Lower leg skin (tissue), 3 donors: ENCODE measurements at regions not wholly inside any gene's neighbourhood (a gene's known extent, or its start where the extent isn't known, plus 50 kb on each side); places are given as distances from the start of the nearest gene placed in this dataset.

Experiments
- POLR2A ChIP-seq, 2 donors: fragments of 450-650 bp; IDR thresholded peaks; one replicate each; pipeline ENCODE4 v1.6.1; 2016 to 2017; ENCODE audit warnings: antibody characterized with exemption in 2 of 2, mild to moderate bottlenecking in 1 of 2, moderate library complexity in 1 of 2
- TF ChIP-seq, protein P1 (sequence below), 3 donors: fragments of 450-650 bp; IDR thresholded peaks; one replicate each; pipeline ENCODE4 v1.5.1; 2016; ENCODE audit warnings: antibody characterized with exemption in 3 of 3, mild to moderate bottlenecking in 3 of 3, moderate library complexity in 2 of 3

DNA sequence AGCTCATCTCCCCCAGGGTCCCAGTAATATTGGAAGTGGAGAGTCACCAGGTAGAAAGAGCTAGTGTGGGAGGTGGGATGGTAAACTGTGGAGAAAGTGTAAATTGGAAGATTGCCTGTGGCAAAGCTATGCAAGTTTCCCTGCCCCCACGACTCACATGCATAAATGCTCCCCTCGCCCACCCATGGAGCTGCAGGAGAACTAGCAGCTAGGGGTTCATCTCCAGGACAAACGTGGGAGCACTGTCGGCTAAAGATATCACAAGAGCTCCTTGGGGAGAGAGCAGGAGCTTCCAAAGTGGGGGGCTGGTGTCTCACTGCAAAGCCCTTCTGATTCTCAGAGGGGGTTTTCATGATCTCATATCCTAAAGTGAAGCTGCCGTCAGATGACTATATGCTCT lies 91.4 kb upstream of the PLCL2 start:
- TF ChIP-seq, protein P1, sequence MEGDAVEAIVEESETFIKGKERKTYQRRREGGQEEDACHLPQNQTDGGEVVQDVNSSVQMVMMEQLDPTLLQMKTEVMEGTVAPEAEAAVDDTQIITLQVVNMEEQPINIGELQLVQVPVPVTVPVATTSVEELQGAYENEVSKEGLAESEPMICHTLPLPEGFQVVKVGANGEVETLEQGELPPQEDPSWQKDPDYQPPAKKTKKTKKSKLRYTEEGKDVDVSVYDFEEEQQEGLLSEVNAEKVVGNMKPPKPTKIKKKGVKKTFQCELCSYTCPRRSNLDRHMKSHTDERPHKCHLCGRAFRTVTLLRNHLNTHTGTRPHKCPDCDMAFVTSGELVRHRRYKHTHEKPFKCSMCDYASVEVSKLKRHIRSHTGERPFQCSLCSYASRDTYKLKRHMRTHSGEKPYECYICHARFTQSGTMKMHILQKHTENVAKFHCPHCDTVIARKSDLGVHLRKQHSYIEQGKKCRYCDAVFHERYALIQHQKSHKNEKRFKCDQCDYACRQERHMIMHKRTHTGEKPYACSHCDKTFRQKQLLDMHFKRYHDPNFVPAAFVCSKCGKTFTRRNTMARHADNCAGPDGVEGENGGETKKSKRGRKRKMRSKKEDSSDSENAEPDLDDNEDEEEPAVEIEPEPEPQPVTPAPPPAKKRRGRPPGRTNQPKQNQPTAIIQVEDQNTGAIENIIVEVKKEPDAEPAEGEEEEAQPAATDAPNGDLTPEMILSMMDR (IDR thresholded peaks at IDR 0.05), result no peak
- no peak for TF ChIP-seq POLR2A (IDR thresholded peaks at IDR 0.05)
